KG1 (cell line): ENCODE measurements at regions not wholly inside any gene's neighbourhood (a gene's known extent, or its start where the extent isn't known, plus 50 kb on each side); places are given as distances from the start of the nearest gene placed in this dataset.
"Not testable (repeated sequence)": the region's sequence is repeated elsewhere in the genome, so short reads cannot be mapped to it uniquely, and the experiment has no call there.

Experiments used
- DNase-seq: peaks from one replicate; lab custom pipeline; 2025; lab: John Stamatoyannopoulos, UW

- no peak for DNase-seq
Observed at GRCh38 chr15:75100679-75101078, 77.3 kb downstream of the PPCDC start.

GRCh38 chr15:75104804-75105557 lies 81.6 kb downstream of the PPCDC start:
- DNase-seq, result peak; percentile 48

- no peak for DNase-seq
Observed at GRCh38 chr15:75107516-75107907, 84.1 kb downstream of the PPCDC start.

- DNase-seq, result peak; percentile 92
Observed at GRCh38 chr15:75107908-75108838, 84.8 kb downstream of the PPCDC start.

GRCh38 chr15:75109021-75109735 lies 85.8 kb downstream of the PPCDC start:
- DNase-seq, result no peak

GRCh38 chr15:75109736-75110130 lies 86.3 kb downstream of the PPCDC start:
- DNase-seq, result no peak

GRCh38 chr15:75112278-75112847 lies 89.0 kb downstream of the PPCDC start:
- DNase-seq, result no peak

GRCh38 chr15:75112848-75113492 lies 88.7 kb upstream of the C15orf39 start:
- no peak for DNase-seq

GRCh38 chr15:75114327-75114726 lies 87.4 kb upstream of the C15orf39 start:
- no peak for DNase-seq

GRCh38 chr15:75114796-75115195 lies 86.9 kb upstream of the C15orf39 start:
- no peak for DNase-seq

GRCh38 chr15:75115411-75115913 lies 86.2 kb upstream of the C15orf39 start:
- DNase-seq, result not testable (repeated sequence)

- not testable (repeated sequence) for DNase-seq
Observed at GRCh38 chr15:75116143-75116542, 85.5 kb upstream of the C15orf39 start.

GRCh38 chr15:75117993-75118392 lies 83.7 kb upstream of the C15orf39 start:
- no peak for DNase-seq

GRCh38 chr15:75119312-75119711 lies 82.4 kb upstream of the C15orf39 start:
- not testable (repeated sequence) for DNase-seq

GRCh38 chr15:75121491-75121890 lies 80.2 kb upstream of the C15orf39 start:
- no peak for DNase-seq

GRCh38 chr15:75123395-75123794 lies 78.3 kb upstream of the C15orf39 start:
- DNase-seq, result no peak

GRCh38 chr15:75124278-75124677 lies 77.4 kb upstream of the C15orf39 start:
- not testable (repeated sequence) for DNase-seq

- DNase-seq, result no peak
Observed at GRCh38 chr15:75125935-75126334, 75.7 kb upstream of the C15orf39 start.

GRCh38 chr15:75126864-75127580 lies 74.7 kb upstream of the C15orf39 start:
- no peak for DNase-seq

GRCh38 chr15:75129788-75130187 lies 71.9 kb upstream of the C15orf39 start:
- DNase-seq, result no peak

- DNase-seq, result no peak
Observed at GRCh38 chr15:75131269-75131643, 70.4 kb upstream of the C15orf39 start.
